HG02610 (cell line): ENCODE measurements at regions not wholly inside any gene's neighbourhood (a gene's known extent, or its start where the extent isn't known, plus 50 kb on each side); places are given as distances from the start of the nearest gene placed in this dataset.

Source experiments
- ATAC-seq: cut with Tn5 transposase; IDR thresholded peaks from one replicate; pipeline ENCODE4 v1.9.1; 2021; ENCODE audit warnings: mild to moderate bottlenecking, moderate library complexity; ENCODE audit not compliant: unreplicated experiment

DNA sequence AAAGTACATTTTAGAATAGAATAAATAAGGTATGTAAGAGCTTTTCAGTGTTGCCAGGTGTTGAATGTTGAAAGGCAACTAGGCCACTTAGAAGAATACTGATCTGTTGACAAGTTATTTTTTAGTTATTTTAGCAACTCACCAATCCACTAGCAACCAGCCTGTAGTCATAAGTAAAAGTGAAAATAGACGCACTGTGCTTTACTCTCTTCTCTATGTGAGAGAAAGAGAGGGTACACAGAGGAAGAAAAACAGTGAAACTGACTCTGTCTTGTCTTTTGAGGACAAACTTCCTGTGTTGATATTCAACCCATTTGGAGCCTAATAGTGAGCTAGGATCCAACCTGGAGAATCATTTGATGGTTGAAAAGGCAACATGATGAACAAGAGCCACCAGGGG, 327.1 kb upstream of the GOLIM4 start:
- no peak for ATAC-seq

GRCh38 chr3:168419091-168419490, 323.4 kb upstream of the GOLIM4 start:
- no peak for ATAC-seq

DNA sequence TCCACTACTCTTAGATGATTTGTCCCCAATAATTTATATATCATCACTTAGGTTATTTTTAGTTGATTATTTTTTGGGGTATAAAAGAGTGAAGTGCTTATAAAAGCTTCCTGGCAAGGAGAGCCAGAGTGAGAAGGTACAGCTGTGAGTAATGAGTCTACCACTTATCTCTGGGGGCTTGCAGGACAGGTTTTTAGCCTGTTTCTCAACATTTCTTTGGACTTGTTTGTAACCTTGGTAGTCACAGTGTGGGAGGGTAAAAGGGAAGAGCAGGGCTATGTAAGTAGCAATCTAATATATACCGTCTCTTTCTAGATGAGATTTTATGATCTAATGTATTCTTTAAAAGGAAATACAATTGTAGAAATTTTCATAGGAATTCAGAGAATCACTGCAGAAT, 321.3 kb upstream of the GOLIM4 start:
- ATAC-seq, result no peak

GRCh38 chr3:168416446-168416845, 320.7 kb upstream of the GOLIM4 start:
- ATAC-seq, result no peak

GRCh38 chr3:168414149-168414548, 318.4 kb upstream of the GOLIM4 start:
- no peak for ATAC-seq

DNA sequence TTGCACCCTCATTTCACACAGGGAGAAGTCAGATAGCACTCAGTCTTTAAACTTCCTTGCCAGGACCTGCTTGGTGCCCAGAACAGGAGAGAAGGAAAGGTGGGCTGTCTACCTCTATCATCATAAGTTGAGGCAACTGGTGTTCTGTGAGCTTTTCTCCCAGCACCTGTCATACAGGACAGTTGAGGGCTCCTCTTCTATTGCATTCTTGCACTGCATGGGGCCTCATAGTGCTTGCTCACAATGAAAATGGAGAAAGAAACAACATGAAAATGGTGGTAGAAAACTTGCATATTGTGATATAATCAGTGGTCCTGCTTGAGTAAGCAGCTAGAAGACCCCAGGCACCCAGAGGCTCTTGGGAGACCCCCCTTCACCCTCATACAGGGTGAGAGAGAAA, 311.7 kb upstream of the GOLIM4 start:
- no peak for ATAC-seq

DNA sequence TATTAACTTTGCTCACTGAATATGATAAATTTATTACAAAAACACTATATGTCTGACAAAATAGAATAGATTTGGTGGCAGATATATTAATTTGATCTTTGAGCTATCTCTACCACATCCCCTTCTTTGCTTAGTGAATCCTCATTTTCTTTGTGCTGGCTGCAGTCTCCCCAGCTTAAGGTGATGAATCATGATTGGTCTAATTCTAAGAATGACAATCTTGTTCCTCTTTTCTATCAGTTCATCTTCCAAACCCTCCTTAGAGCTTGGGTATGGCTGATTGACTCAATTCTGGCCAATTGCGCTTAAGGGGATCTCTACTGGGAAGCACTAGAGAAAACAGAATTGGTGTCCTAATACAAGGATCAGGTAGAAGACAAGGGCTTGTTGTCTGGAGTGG, 309.6 kb upstream of the GOLIM4 start:
- ATAC-seq, result no peak

- ATAC-seq, result no peak
Observed at GRCh38 chr3:168398371-168399025, 302.8 kb upstream of the GOLIM4 start.

DNA sequence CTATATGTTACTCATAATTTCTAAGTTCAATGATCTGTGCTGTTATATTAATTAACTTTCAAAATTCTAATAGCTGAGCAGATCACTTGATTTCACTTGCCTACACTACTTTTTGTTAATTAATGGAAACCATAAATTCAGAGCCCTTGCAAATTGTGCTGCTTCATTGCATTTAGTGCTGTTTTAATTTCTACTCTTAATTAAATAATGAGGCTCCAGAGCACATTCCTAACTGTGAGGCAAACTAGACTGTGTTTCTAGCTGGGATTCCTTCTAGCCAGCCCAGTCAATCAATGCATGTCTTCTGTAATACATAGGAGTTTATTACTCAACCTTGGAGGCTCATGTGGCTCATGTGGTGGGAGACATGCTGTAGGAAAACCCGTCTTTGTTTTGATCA, 301.1 kb upstream of the GOLIM4 start:
- ATAC-seq, result no peak

DNA sequence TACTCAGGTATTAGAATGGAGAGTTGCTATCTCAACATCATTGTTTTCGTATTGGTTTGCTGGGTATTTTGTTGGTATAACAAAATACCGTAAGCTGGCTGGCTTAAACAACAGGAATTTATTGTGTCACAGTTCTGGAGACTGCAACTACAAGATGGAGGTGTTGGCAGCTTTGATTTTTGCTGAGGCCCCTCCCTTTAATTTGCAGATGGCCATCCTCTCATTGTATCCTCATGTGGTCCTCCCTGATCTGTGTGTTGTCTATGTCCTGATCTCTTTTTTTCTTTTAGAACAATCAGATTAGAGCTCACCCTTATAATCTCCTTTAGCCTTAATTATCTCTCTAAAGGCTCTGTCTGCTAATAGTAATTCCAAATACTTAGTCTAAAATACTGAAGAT, 299.8 kb upstream of the GOLIM4 start:
- no peak for ATAC-seq

- ATAC-seq, result no peak
Observed at GRCh38 chr3:168394439-168394838, 298.7 kb upstream of the GOLIM4 start.

GRCh38 chr3:168386301-168386700, 290.6 kb upstream of the GOLIM4 start:
- no peak for ATAC-seq

DNA sequence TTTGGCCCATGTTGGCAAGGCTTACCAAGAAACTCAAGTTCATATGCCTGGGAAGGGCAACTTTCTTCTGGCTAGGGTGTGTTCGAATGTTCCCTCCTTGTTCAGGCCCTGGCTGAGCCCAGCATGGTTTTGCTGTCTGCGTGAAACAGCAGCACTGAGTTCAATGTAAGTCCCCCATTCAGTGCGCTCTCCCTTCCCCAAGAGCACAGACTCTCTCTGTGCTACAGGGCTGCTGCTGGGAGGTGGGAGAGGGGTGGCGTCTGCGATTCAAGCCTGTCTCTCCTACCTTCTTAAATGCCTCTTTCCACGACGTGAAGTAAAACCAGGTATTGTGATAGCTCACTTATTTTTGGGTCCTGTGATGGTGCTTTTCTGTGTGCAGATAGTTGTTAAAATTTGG, 289.3 kb upstream of the GOLIM4 start:
- ATAC-seq, result no peak

GRCh38 chr3:168383573-168383972, 287.8 kb upstream of the GOLIM4 start:
- no peak for ATAC-seq

GRCh38 chr3:168371846-168372245, 276.1 kb upstream of the GOLIM4 start:
- no peak for ATAC-seq

DNA sequence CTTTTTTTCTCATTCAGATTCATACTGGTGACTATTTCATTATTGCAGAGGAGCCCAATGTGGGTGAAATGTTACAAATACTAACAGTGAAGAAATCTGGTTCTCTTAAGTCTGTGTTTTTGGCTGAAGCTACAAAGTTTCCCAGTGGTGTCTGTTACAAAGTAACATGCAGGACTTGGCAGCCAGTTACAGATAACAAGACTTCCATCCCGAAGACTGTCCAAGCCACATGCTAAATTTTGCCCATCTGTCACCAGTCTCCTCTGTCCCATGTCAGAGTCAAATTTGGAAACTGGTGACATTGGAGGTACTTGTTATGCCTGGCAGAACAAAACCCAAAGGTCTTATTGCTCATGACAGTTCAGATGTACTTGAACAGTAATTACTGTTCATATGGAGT, 269.2 kb upstream of the GOLIM4 start:
- ATAC-seq, result no peak

DNA sequence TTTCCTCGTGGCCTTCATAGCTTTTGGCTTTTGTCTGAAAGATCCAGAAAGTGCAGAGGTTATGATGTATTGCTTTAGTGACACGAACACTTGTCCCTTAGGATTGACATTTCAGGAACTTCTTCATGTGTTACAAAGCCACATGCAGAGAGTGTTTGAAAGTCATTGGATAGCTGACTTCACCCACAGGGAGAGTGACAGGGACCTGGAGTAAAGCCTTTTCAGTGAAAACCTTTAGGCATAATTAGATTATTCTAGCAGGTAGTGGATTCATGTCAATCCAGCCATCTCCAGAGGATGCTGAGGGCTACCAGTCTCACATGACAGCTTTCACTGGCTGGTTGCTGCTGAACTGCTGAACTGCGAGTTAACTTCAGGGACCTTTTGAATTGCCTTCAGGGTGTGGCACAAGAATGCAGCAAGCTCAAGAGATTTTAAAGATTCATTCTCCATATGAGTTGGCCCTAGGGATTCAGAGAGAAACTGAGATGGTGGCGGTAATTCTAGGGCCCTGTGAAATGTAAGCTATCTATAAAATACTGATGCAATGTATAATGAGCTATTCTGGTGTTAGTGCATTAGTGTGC, 267.0 kb upstream of the GOLIM4 start:
- ATAC-seq, result no peak

GRCh38 chr3:168362156-168362555, 266.4 kb upstream of the GOLIM4 start:
- no peak for ATAC-seq

- no peak for ATAC-seq
Observed at GRCh38 chr3:168360993-168361392, 265.3 kb upstream of the GOLIM4 start.

- ATAC-seq, result no peak
Observed at GRCh38 chr3:168342946-168343850, 247.5 kb upstream of the GOLIM4 start.

GRCh38 chr3:168341956-168342936, 246.5 kb upstream of the GOLIM4 start:
- no peak for ATAC-seq
